Coronary artery (tissue), 2 donors: ENCODE measurements at regions not wholly inside any gene's neighbourhood (a gene's known extent, or its start where the extent isn't known, plus 50 kb on each side); places are given as distances from the start of the nearest gene placed in this dataset.
"Not testable (repeated sequence)": the region's sequence is repeated elsewhere in the genome, so short reads cannot be mapped to it uniquely, and the experiment has no call there.

Experiments
- DNase-seq: peaks from one replicate; pipeline ENCODE4 v3.0.0-alpha.2; 2017; ENCODE audit warnings: low spot score
- H3K27ac ChIP-seq, 2 donors: fragments of 200-600 bp; sonication (generic); one replicate each; pipeline ENCODE4 v1.5.1; 2016 to 2019
- H3K4me3 ChIP-seq: fragments of 200-600 bp; sonication (generic); 2 replicates; pipeline ENCODE4 v1.5.1; 2016; ENCODE audit warnings: mild to moderate bottlenecking, moderate library complexity
- CTCF ChIP-seq: fragments of 200-600 bp; sonication (generic); IDR thresholded peaks from one replicate; pipeline ENCODE4 v1.5.1; 2019; ENCODE audit warnings: antibody characterized with exemption

GRCh38 chr1:173356191-173356762 lies 120.9 kb upstream of the PRDX6 start:
- H3K4me3 ChIP-seq: no peak overlapping the region
- no peak overlapping the region for H3K27ac ChIP-seq
- DNase-seq: no peak
- no peak for TF ChIP-seq CTCF

GRCh38 chr1:173360487-173361063 lies 116.6 kb upstream of the PRDX6 start:
- no peak for TF ChIP-seq CTCF
- no peak overlapping the region for H3K27ac ChIP-seq
- no peak overlapping the region for H3K4me3 ChIP-seq
- DNase-seq: no peak

- Histone ChIP-seq H3K4me3 (no peak overlapping the region), H3K27ac (no peak overlapping the region)
- DNase-seq: no peak
- TF ChIP-seq CTCF: no peak
These were observed 114.6 kb upstream of the PRDX6 start for GRCh38 chr1:173362543-173362942.

GRCh38 chr1:173364827-173365226 lies 112.3 kb upstream of the PRDX6 start:
- no peak for DNase-seq
- Histone ChIP-seq H3K27ac (no peak overlapping the region), H3K4me3 (no peak overlapping the region)
- no peak for TF ChIP-seq CTCF

- no peak for DNase-seq
- no peak for TF ChIP-seq CTCF
- Histone ChIP-seq H3K27ac (no peak overlapping the region), H3K4me3 (no peak overlapping the region)
These were observed 111.8 kb upstream of the PRDX6 start for GRCh38 chr1:173365341-173365740.

GRCh38 chr1:173367136-173367535 lies 110.0 kb upstream of the PRDX6 start:
- H3K27ac ChIP-seq: no peak overlapping the region
- no peak for TF ChIP-seq CTCF
- DNase-seq: no peak

GRCh38 chr1:173370586-173370985 lies 106.5 kb upstream of the PRDX6 start:
- H3K27ac ChIP-seq, DNase-seq, H3K4me3 ChIP-seq: not testable (repeated sequence)

More at GRCh38 chr1:173367136-173367535, 110.0 kb upstream of the PRDX6 start:
- no peak overlapping the region for H3K4me3 ChIP-seq

GRCh38 chr1:173376065-173376464 lies 101.1 kb upstream of the PRDX6 start:
- not testable (repeated sequence) for H3K4me3 ChIP-seq, DNase-seq, H3K27ac ChIP-seq
